ENCODE measurements at regions not wholly inside any gene's neighbourhood (a gene's known extent, or its start where the extent isn't known, plus 50 kb on each side); places are given as distances from the start of the nearest gene placed in this dataset.
A peak's percentile ranks its signal among the peaks of the same experiment; 100 is the strongest.
"Not testable (repeated sequence)": the region's sequence is repeated elsewhere in the genome, so short reads cannot be mapped to it uniquely, and the experiment has no call there.

DNA sequence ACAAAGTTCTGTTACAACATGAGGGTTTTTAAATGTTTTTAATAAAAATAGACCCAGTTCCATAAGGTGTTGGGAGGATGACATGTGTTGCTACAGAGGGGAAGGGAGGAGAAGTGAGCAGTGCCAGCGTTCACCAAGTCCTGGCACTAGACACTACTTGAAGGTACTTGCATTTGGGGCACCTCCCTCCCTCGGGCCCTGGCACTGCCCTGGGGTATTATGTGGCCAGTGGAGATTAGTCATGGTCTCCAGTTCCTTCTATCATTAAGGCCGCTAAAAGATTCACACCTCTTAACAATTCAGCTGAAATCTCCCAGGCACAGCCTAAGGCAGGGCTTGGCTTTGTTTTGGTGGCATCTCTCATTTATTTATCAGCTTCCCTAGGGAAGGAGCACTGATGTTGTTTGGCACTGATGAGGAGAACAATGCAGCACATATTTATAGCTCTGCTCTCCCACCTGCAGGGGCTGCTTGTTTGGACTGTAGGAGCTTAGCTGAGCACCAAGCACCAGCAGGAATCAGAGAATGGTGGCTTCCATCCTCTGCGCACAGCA is 155.5 kb upstream of the NTF3 start:
- peak; percentile 55 for DNase-seq (ENCODE audit: low read depth)
- Histone ChIP-seq H3K36me3 (ENCODE audit: control insufficient read depth, insufficient read depth, low read length) (no peaks in the 10 kb centered on the region), H3K4me3 (ENCODE audit: low read depth, low read length) (no peak overlapping the region), H3K27me3 (ENCODE audit: control insufficient read depth, insufficient read depth, low read length) (no peaks in the 10 kb centered on the region)
- TF ChIP-seq, protein P1, sequence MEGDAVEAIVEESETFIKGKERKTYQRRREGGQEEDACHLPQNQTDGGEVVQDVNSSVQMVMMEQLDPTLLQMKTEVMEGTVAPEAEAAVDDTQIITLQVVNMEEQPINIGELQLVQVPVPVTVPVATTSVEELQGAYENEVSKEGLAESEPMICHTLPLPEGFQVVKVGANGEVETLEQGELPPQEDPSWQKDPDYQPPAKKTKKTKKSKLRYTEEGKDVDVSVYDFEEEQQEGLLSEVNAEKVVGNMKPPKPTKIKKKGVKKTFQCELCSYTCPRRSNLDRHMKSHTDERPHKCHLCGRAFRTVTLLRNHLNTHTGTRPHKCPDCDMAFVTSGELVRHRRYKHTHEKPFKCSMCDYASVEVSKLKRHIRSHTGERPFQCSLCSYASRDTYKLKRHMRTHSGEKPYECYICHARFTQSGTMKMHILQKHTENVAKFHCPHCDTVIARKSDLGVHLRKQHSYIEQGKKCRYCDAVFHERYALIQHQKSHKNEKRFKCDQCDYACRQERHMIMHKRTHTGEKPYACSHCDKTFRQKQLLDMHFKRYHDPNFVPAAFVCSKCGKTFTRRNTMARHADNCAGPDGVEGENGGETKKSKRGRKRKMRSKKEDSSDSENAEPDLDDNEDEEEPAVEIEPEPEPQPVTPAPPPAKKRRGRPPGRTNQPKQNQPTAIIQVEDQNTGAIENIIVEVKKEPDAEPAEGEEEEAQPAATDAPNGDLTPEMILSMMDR (IDR thresholded peaks at IDR 0.05; ENCODE audit: insufficient read depth, low read length, severe bottlenecking), result no peak
- no peak for FAIRE-seq

DNA sequence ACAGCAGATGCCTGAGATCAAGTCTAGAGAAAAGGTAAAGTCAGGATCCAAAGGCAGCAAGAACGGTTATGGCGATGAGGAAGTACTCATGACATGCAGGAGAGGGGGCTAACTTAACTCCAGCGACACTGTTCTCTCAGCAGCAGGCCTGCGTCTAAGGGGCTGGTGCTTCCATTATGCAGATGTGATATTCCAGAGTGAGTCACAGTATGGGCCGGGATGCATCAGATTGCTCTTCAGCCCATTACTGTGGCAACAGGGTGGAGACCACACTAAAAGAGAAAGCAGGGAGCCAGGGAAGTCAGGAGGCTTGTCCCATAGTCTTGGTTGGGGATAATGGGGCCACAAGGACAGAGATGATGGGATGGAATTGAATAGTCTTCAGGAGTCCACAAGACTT is 151.8 kb upstream of the NTF3 start:
- Histone ChIP-seq H3K4me3 (ENCODE audit: low read depth, low read length) (no peak overlapping the region), H3K27me3 (ENCODE audit: control insufficient read depth, insufficient read depth, low read length) (no peaks in the 10 kb centered on the region), H3K36me3 (ENCODE audit: control insufficient read depth, insufficient read depth, low read length) (no peaks in the 10 kb centered on the region)
- TF ChIP-seq, protein P1 (IDR thresholded peaks at IDR 0.05; ENCODE audit: insufficient read depth, low read length, severe bottlenecking), result no peak
- FAIRE-seq (no peak), DNase-seq (ENCODE audit: low read depth) (no peak)

DNA sequence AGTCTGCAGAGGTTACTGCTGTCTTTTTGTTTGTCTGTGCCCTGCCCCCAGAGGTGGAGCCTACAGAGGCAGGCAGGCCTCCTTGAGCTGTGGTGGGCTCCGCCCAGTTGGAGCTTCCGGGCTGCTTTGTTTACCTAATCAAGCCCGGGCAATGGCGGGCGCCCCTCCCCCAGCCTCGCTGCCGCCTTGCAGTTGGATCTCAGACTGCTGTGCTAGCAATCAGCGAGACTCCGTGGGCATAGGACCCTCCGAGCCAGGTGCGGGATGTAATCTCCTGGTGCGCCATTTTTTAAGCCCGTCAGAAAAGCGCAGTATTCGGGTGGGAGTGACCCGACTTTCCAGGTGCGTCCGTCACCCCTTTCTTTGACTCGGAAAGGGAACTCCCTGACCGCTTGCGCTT is 141.5 kb upstream of the NTF3 start:
- not testable (repeated sequence) for H3K4me3 ChIP-seq (ENCODE audit: low read depth, low read length); FAIRE-seq; DNase-seq (ENCODE audit: low read depth); H3K36me3 ChIP-seq (ENCODE audit: control insufficient read depth, insufficient read depth, low read length); H3K27me3 ChIP-seq (ENCODE audit: control insufficient read depth, insufficient read depth, low read length)

- FAIRE-seq (no peak), DNase-seq (ENCODE audit: low read depth) (no peak)
- H3K36me3 ChIP-seq (ENCODE audit: control insufficient read depth, insufficient read depth, low read length), result no peaks in the 10 kb centered on the region
- no peak overlapping the region for H3K4me3 ChIP-seq (ENCODE audit: low read depth, low read length)
- no peaks in the 10 kb centered on the region for H3K27me3 ChIP-seq (ENCODE audit: control insufficient read depth, insufficient read depth, low read length)
- TF ChIP-seq, protein P1 (IDR thresholded peaks at IDR 0.05; ENCODE audit: insufficient read depth, low read length, severe bottlenecking), result no peak
These were observed 139.3 kb upstream of the NTF3 start for GRCh38 chr12:5292651-5293050.

- no peak overlapping the region for H3K4me3 ChIP-seq (ENCODE audit: low read depth, low read length)
- no peak for FAIRE-seq
- TF ChIP-seq, protein P1 (IDR thresholded peaks at IDR 0.05; ENCODE audit: insufficient read depth, low read length, severe bottlenecking), result no peak
- DNase-seq (ENCODE audit: low read depth), result peak; percentile 60
- no peaks in the 10 kb centered on the region for H3K27me3 ChIP-seq (ENCODE audit: control insufficient read depth, insufficient read depth, low read length)
- no peaks in the 10 kb centered on the region for H3K36me3 ChIP-seq (ENCODE audit: control insufficient read depth, insufficient read depth, low read length)
These were observed 138.1 kb upstream of the NTF3 start for GRCh38 chr12:5293773-5294172.

DNA sequence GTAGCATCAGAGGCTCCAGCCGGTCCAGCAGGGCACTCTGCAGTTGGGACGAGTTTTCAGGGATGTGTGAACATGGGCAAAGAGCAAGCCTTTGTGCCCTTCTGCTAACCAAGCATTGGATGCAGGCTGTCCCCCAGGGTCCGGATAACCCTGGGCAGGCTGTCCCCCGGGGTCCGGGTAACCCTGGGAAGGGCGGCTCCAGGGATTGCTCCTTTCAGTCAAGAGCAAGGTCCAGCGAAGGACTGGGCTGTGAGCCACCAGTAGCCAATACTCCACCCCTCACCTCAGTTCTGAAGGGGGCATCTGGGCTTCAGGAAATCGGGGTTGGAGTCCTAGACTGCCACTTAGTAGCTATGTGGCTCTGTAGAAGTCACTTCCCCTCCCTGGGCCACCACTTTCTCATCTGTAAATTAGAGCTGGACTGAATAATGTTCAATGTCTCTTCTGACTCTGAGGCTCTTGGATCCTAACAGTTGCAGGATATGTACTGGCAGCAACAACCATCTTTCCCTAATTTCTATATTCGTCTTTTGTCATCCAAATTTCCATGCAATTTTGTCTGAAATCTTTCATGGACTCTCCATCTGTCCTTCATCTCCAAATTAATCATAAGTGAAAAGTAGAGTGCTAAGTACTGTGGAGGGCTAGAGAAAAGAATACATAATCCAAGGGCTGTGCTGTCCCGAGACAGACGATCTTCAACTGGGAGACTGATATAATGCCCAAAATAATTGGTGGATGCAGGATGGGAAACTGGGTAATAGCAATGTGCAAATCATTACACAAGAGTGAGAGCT is 137.4 kb upstream of the NTF3 start:
- H3K4me3 ChIP-seq (ENCODE audit: low read depth, low read length), result no peak overlapping the region
- no peaks in the 10 kb centered on the region for H3K36me3 ChIP-seq (ENCODE audit: control insufficient read depth, insufficient read depth, low read length)
- no peaks in the 10 kb centered on the region for H3K27me3 ChIP-seq (ENCODE audit: control insufficient read depth, insufficient read depth, low read length)
- FAIRE-seq (no peak), DNase-seq (ENCODE audit: low read depth) (no peak)
- TF ChIP-seq, protein P1 (IDR thresholded peaks at IDR 0.05; ENCODE audit: insufficient read depth, low read length, severe bottlenecking), result no peak
